H9 (cell line): ENCODE measurements at regions not wholly inside any gene's neighbourhood (a gene's known extent, or its start where the extent isn't known, plus 50 kb on each side); places are given as distances from the start of the nearest gene placed in this dataset.
A peak's percentile ranks its signal among the peaks of the same experiment; 100 is the strongest.

Experiments used
- DNase-seq: peaks from one replicate; pipeline ENCODE4 v3.0.0-alpha.2; 2017
- H2AFZ ChIP-seq: one replicate; pipeline ENCODE4 v1.6.1; 2013; ENCODE audit warnings: mild to moderate bottlenecking, low read length, control low read depth, moderate library complexity
- H2AK5ac ChIP-seq: 2 replicates; pipeline ENCODE4 v1.6.1; 2013; ENCODE audit warnings: low read length, control low read depth, mixed read lengths; ENCODE audit not compliant: insufficient read length
- H2BK120ac ChIP-seq: one replicate; pipeline ENCODE4 v1.6.1; 2013; ENCODE audit warnings: low read depth, mild to moderate bottlenecking, low read length, control low read depth, inconsistent platforms; ENCODE audit not compliant: poor library complexity, severe bottlenecking
- H2BK12ac ChIP-seq: 2 replicates; pipeline ENCODE4 v1.6.1; 2013; ENCODE audit warnings: low read length, control low read depth, mixed read lengths, low read depth; ENCODE audit not compliant: insufficient read length
- H2BK15ac ChIP-seq: 2 replicates; pipeline ENCODE4 v1.6.1; 2013; ENCODE audit warnings: low read depth, low read length, control low read depth
- H2BK20ac ChIP-seq: one replicate; pipeline ENCODE4 v1.6.1; 2013; ENCODE audit warnings: low read depth, mild to moderate bottlenecking, low read length, control low read depth, inconsistent platforms; ENCODE audit not compliant: poor library complexity, severe bottlenecking
- H2BK5ac ChIP-seq: 2 replicates; pipeline ENCODE4 v1.6.1; 2013; ENCODE audit warnings: low read length, control low read depth, mixed read lengths; ENCODE audit not compliant: insufficient read length
- H3K14ac ChIP-seq: 2 replicates; pipeline ENCODE4 v1.6.1; 2013; ENCODE audit warnings: low read length, control low read depth; ENCODE audit not compliant: insufficient read depth
- H3K18ac ChIP-seq: 2 replicates; pipeline ENCODE4 v1.6.1; 2013; ENCODE audit warnings: low read depth, mild to moderate bottlenecking, mixed read lengths, low read length, control low read depth; ENCODE audit not compliant: insufficient read length
- H3K23ac ChIP-seq: 2 replicates; pipeline ENCODE4 v1.6.1; 2013; ENCODE audit warnings: low read length, control low read depth, mixed read lengths, low read depth; ENCODE audit not compliant: insufficient read length
- H3K23me2 ChIP-seq: 2 replicates; pipeline ENCODE4 v1.6.1; 2013; ENCODE audit warnings: low read depth, mild to moderate bottlenecking, mixed read lengths, low read length, control low read depth; ENCODE audit not compliant: insufficient read length, poor library complexity, severe bottlenecking
- H3K27ac ChIP-seq: 2 replicates; pipeline ENCODE4 v1.5.1; 2013; ENCODE audit warnings: low read length, control low read depth, mixed read lengths, low read depth; ENCODE audit not compliant: insufficient read length
- H3K27me3 ChIP-seq: 2 replicates; pipeline ENCODE4 v1.6.1; 2013; ENCODE audit warnings: low read length, control low read depth, inconsistent platforms; ENCODE audit not compliant: insufficient read depth
- H3K4ac ChIP-seq: 2 replicates; pipeline ENCODE4 v1.6.1; 2013; ENCODE audit warnings: low read depth, mild to moderate bottlenecking, control low read depth, inconsistent platforms, low read length, moderate library complexity
- H3K4me1 ChIP-seq: 2 replicates; pipeline ENCODE4 v1.6.1; 2013; ENCODE audit warnings: low read length, control low read depth, inconsistent platforms; ENCODE audit not compliant: insufficient read depth
- H3K4me2 ChIP-seq: 2 replicates; pipeline ENCODE4 v1.6.1; 2013; ENCODE audit warnings: low read length, control low read depth, mixed read lengths; ENCODE audit not compliant: insufficient read length, insufficient read depth
- H3K56ac ChIP-seq: 2 replicates; pipeline ENCODE4 v1.6.1; 2013; ENCODE audit warnings: low read depth, mild to moderate bottlenecking, mixed read lengths, low read length, control low read depth; ENCODE audit not compliant: insufficient read length
- H3K79me1 ChIP-seq: 2 replicates; pipeline ENCODE4 v1.6.1; 2013; ENCODE audit warnings: low read depth, mild to moderate bottlenecking, moderate library complexity, low read length, control low read depth, inconsistent platforms; ENCODE audit not compliant: insufficient read depth, poor library complexity, severe bottlenecking
- H3K79me2 ChIP-seq: 2 replicates; pipeline ENCODE4 v1.6.1; 2013; ENCODE audit warnings: low read length, control low read depth, inconsistent platforms; ENCODE audit not compliant: insufficient read depth
- H3K9ac ChIP-seq: 2 replicates; pipeline ENCODE4 v1.6.1; 2013; ENCODE audit warnings: low read length, control low read depth, mixed read lengths; ENCODE audit not compliant: insufficient read length; ENCODE audit errors: extremely low read depth
- H3K9me3 ChIP-seq: one replicate; pipeline ENCODE4 v1.6.1; 2013; ENCODE audit warnings: low read depth, low read length, inconsistent platforms; ENCODE audit not compliant: control insufficient read depth
- H3T11ph ChIP-seq: one replicate; pipeline ENCODE4 v1.6.1; 2013; ENCODE audit warnings: mild to moderate bottlenecking, low read length, control low read depth, inconsistent platforms
- H4K20me1 ChIP-seq: one replicate; pipeline ENCODE4 v1.6.1; 2013; ENCODE audit not compliant: control insufficient read depth, insufficient read length, insufficient read depth
- H4K5ac ChIP-seq: 2 replicates; pipeline ENCODE4 v1.6.1; 2013; ENCODE audit warnings: low read depth, mild to moderate bottlenecking, mixed read lengths, low read length, control low read depth; ENCODE audit not compliant: insufficient read length
- H4K8ac ChIP-seq: replicated peaks from 2 replicates; pipeline ENCODE4 v1.6.1; 2013; ENCODE audit warnings: low read length, control low read depth, mixed read lengths, low read depth; ENCODE audit not compliant: insufficient read length
- H4K91ac ChIP-seq: 2 replicates; pipeline ENCODE4 v1.6.1; 2013; ENCODE audit warnings: low read depth, mild to moderate bottlenecking, moderate library complexity, mixed read lengths, low read length, control low read depth; ENCODE audit not compliant: insufficient read length
- H3K27ac Mint-ChIP-seq, 3 experiments: 2 replicates in 2 of 3; 3 replicates in 1 of 3; pipeline ENCODE4 v1.8.0; 2020 to 2021; ENCODE audit warnings: mixed read lengths in 3 of 3, mild to moderate bottlenecking in 1 of 3, moderate library complexity in 1 of 3
- H3K27me3 Mint-ChIP-seq: 2 replicates; pipeline ENCODE4 v1.8.0; 2021; ENCODE audit warnings: low read depth, mild to moderate bottlenecking, moderate library complexity, mixed read lengths
- H3K36me3 Mint-ChIP-seq, 3 experiments: 2 replicates in 2 of 3; 3 replicates in 1 of 3; pipeline ENCODE4 v1.8.0; 2020 to 2021; ENCODE audit warnings: low read depth in 3 of 3, mixed read lengths in 3 of 3; ENCODE audit not compliant: insufficient read depth in 1 of 3
- H3K4me1 Mint-ChIP-seq, 2 experiments: 2 replicates each; pipeline ENCODE4 v1.8.0; 2020; ENCODE audit warnings: mixed read lengths in 2 of 2
- H3K4me3 Mint-ChIP-seq, 2 experiments: 2 replicates in 1 of 2; 3 replicates in 1 of 2; pipeline ENCODE4 v1.8.0; 2020 to 2021; ENCODE audit warnings: mild to moderate bottlenecking in 2 of 2, mixed read lengths in 2 of 2, moderate library complexity in 1 of 2
- H3K9me3 Mint-ChIP-seq, 2 experiments: 2 replicates in 1 of 2; 3 replicates in 1 of 2; pipeline ENCODE4 v1.8.0; 2020; ENCODE audit warnings: mild to moderate bottlenecking in 2 of 2, mixed read lengths in 2 of 2, moderate library complexity in 1 of 2
- WGBS: extraction: QIAGEN DNeasy Blood & Tissue Kit; methylation state at CpG from one replicate; pipeline ENCODE4 v1.1.7; 2013; ENCODE audit warnings: missing lambda C conversion rate, low lambda C conversion rate, mixed read lengths; ENCODE audit not compliant: insufficient read length; ENCODE audit errors: extremely low coverage; 5-methylcytosine and 5-hydroxymethylcytosine counted together
- TF ChIP-seq, protein P1 (sequence below): fragments of 200-600 bp; sonication (generic); conservative IDR thresholded peaks from 3 replicates; pipeline ENCODE4 v1.8.0; 2021; ENCODE audit warnings: antibody characterized with exemption, mild to moderate bottlenecking

DNA sequence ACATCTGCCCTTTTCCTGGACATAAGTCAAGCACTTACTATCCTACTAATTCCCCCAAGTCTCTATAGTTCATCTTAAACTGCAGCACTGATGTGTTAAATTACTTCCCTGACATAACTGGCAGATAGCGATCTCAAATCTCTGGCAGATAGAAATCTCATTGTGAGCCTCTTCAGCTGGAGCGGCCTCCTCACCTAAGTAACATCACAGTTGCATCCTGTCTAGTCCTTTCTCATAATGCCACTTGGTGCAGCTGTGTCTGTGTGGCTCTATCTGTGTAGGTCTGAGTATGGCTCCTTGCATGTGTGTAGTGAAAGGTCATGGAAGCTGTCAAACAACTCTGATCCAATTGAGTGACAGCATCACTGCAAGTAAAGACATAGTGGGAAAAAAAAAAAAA, 53.6 kb upstream of the FST start:
- H2BK5ac ChIP-seq, result no peak overlapping the region
- no peaks in the 10 kb centered on the region for H3K4me1 ChIP-seq
- no peak overlapping the region for H3K4me2 ChIP-seq
- no peaks in the 10 kb centered on the region for H4K20me1 ChIP-seq
- Mint-ChIP-seq H3K27me3 (peaks cover 1% of the 10 kb centered on the region; the same call in 1 of the 2 replicates), H3K27ac (peak overlapping the region in 2 of 3 experiments; percentile 3 to 20; a peak in 1 of 7 replicates), H3K9me3 (no peaks in the 10 kb centered on the region; a peak in 1 of 5 replicates), H3K4me1 (peaks cover 17 to 27% of the 10 kb centered on the region in 2 experiments), H3K36me3 (no peaks in the 10 kb centered on the region), H3K4me3 (no peak overlapping the region)
- DNase-seq, result no peak
- no peak overlapping the region for H3K4ac ChIP-seq
- no peaks in the 10 kb centered on the region for H3K79me2 ChIP-seq
- H4K5ac ChIP-seq, result no peak overlapping the region
- H3K27me3 ChIP-seq, result no peaks in the 10 kb centered on the region
- H2BK20ac ChIP-seq, result no peak overlapping the region
- no peak overlapping the region for H3K9ac ChIP-seq
- no peak overlapping the region for H4K91ac ChIP-seq
- H3K23me2 ChIP-seq, result no peaks in the 10 kb centered on the region
- no peak overlapping the region for H2BK120ac ChIP-seq
- H3K56ac ChIP-seq, result no peak overlapping the region
- H3K9me3 ChIP-seq, result no peaks in the 10 kb centered on the region
- TF ChIP-seq, protein P1, sequence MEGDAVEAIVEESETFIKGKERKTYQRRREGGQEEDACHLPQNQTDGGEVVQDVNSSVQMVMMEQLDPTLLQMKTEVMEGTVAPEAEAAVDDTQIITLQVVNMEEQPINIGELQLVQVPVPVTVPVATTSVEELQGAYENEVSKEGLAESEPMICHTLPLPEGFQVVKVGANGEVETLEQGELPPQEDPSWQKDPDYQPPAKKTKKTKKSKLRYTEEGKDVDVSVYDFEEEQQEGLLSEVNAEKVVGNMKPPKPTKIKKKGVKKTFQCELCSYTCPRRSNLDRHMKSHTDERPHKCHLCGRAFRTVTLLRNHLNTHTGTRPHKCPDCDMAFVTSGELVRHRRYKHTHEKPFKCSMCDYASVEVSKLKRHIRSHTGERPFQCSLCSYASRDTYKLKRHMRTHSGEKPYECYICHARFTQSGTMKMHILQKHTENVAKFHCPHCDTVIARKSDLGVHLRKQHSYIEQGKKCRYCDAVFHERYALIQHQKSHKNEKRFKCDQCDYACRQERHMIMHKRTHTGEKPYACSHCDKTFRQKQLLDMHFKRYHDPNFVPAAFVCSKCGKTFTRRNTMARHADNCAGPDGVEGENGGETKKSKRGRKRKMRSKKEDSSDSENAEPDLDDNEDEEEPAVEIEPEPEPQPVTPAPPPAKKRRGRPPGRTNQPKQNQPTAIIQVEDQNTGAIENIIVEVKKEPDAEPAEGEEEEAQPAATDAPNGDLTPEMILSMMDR, result no peak
- no peak overlapping the region for H2BK12ac ChIP-seq
- H2BK15ac ChIP-seq, result no peak overlapping the region
- no peak overlapping the region for H2AFZ ChIP-seq
- no peak overlapping the region for H4K8ac ChIP-seq
- H3T11ph ChIP-seq, result no peak overlapping the region
- H3K23ac ChIP-seq, result no peak overlapping the region
- H3K18ac ChIP-seq, result no peak overlapping the region
- no peaks in the 10 kb centered on the region for H3K79me1 ChIP-seq
- no CpG with 5 or more reads among the region's 2 CpGs for WGBS
- H2AK5ac ChIP-seq, result no peak overlapping the region
- no peak overlapping the region for H3K27ac ChIP-seq
- no peak overlapping the region for H3K14ac ChIP-seq
